ENCODE measurements at regions not wholly inside any gene's neighbourhood (a gene's known extent, or its start where the extent isn't known, plus 50 kb on each side); places are given as distances from the start of the nearest gene placed in this dataset.

GRCh38 chr12:59381106-59381505, 214.7 kb upstream of the SLC16A7 start:
- H3K79me2 ChIP-seq (ENCODE audit: insufficient read depth, low read length) = no peaks in the 10 kb centered on the region
- ChIA-PET POLR2A (no interaction called here), CTCF (ENCODE audit: low intra/inter-chr PET ratio, low total read pairs) (no interaction called here)
- TF ChIP-seq SMAD9 (CRISPR knock-in tag; IDR thresholded peaks at IDR 0.05) (no peak), MEF2D (CRISPR knock-in tag; IDR thresholded peaks at IDR 0.05) (no peak), RCOR2 (CRISPR knock-in tag; IDR thresholded peaks at IDR 0.05) (no peak)
- TF ChIP-seq, protein P1, sequence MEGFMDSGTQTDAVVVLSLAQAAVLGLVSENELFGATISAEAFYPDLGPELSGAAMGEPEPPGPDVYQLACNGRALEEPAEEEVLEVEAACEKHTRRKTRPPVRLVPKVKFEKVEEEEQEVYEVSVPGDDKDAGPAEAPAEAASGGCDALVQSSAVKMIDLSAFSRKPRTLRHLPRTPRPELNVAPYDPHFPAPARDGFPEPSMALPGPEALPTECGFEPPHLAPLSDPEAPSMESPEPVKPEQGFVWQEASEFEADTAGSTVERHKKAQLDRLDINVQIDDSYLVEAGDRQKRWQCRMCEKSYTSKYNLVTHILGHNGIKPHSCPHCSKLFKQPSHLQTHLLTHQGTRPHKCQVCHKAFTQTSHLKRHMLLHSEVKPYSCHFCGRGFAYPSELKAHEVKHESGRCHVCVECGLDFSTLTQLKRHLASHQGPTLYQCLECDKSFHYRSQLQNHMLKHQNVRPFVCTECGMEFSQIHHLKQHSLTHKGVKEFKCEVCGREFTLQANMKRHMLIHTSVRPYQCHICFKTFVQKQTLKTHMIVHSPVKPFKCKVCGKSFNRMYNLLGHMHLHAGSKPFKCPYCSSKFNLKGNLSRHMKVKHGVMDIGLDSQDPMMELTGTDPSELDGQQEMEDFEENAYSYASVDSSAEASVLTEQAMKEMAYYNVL (CRISPR knock-in tag; IDR thresholded peaks at IDR 0.05; ENCODE audit: borderline replicate concordance) = no peak
- no peak for DNase-seq (ENCODE audit: low spot score)
- intact Hi-C loops (cut with micrococcal nuclease; ENCODE audit: unreplicated experiment) = no loop called here
- no peak overlapping the region for H2AFZ ChIP-seq (ENCODE audit: low read length)
- H4K20me1 ChIP-seq (ENCODE audit: insufficient read depth, low read length) = no peaks in the 10 kb centered on the region
- no peak overlapping the region for H3K9ac ChIP-seq (ENCODE audit: insufficient read depth, low read depth, low read length)
- BruUV-seq (replicated peaks) = no TSS peak
- H3K27me3 ChIP-seq (ENCODE audit: control insufficient read depth in 1 of 2, insufficient read depth in 2 of 2, low read length in 2 of 2) = no peaks in the 10 kb centered on the region
- no peaks in the 10 kb centered on the region for H3K4me1 ChIP-seq (ENCODE audit: insufficient read depth, low read length)
- no peak overlapping the region for H3K4me2 ChIP-seq (ENCODE audit: low read depth, low read length)
- no peaks in the 10 kb centered on the region for H3K36me3 ChIP-seq (replicated peaks in 1 of 2; ENCODE audit: control insufficient read depth in 1 of 2, insufficient read depth in 2 of 2, low read length in 2 of 2)
- FAIRE-seq = no peak
- in situ Hi-C loops (cut with HindIII; ENCODE audit: extremely low pct_ligation_motif_present, low pct_unique_long_range_greater_than_20kb) = no loop called here
- ATAC-seq = no peak
- no peak overlapping the region for H3K4me3 ChIP-seq (replicated peaks in 1 of 3; ENCODE audit: insufficient read depth in 1 of 3, low read depth in 2 of 3, low read length in 3 of 3)
- no peaks in the 10 kb centered on the region for H3K9me3 ChIP-seq (ENCODE audit: low read length)
- H3K27ac ChIP-seq (ENCODE audit: extremely low read length, insufficient read depth, low read length) = no peak overlapping the region

DNA sequence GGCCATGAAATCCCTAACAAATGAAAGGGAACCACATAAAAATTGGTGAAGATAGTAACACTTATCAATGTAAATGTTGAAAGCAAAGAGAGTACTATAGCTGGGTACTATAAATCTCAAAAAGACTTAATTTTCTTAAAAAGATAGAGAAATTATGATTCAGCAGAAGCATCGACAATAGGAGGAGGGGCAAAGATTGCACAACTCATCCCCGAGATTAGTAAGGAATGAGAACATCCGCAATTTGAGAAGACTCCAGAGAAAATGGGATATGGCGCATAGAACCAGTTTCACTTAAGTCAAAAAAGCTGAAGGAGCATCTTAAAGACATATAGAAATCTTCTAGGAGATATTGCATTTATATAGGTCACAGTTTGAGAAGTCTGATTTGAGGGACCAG, 220.2 kb upstream of the SLC16A7 start:
- Histone ChIP-seq H3K9me3 (ENCODE audit: low read length) (no peaks in the 10 kb centered on the region), H3K79me2 (ENCODE audit: insufficient read depth, low read length) (no peaks in the 10 kb centered on the region), H3K9ac (ENCODE audit: insufficient read depth, low read depth, low read length) (no peak overlapping the region), H3K4me3 (replicated peaks in 1 of 3; ENCODE audit: insufficient read depth in 1 of 3, low read depth in 2 of 3, low read length in 3 of 3) (no peak overlapping the region), H4K20me1 (ENCODE audit: insufficient read depth, low read length) (no peaks in the 10 kb centered on the region), H3K4me1 (ENCODE audit: insufficient read depth, low read length) (no peaks in the 10 kb centered on the region), H3K27me3 (ENCODE audit: control insufficient read depth in 1 of 2, insufficient read depth in 2 of 2, low read length in 2 of 2) (no peaks in the 10 kb centered on the region), H3K36me3 (replicated peaks in 1 of 2; ENCODE audit: control insufficient read depth in 1 of 2, insufficient read depth in 2 of 2, low read length in 2 of 2) (no peaks in the 10 kb centered on the region), H3K27ac (ENCODE audit: extremely low read length, insufficient read depth, low read length) (no peak overlapping the region), H2AFZ (ENCODE audit: low read length) (no peak overlapping the region), H3K4me2 (ENCODE audit: low read depth, low read length) (no peak overlapping the region)
- 26% methylated on average over 4 of the region's 4 CpGs for WGBS (ENCODE audit: low lambda C conversion rate)
- in situ Hi-C loops (cut with HindIII; ENCODE audit: extremely low pct_ligation_motif_present, low pct_unique_long_range_greater_than_20kb) (no loop called here), intact Hi-C loops (cut with micrococcal nuclease; ENCODE audit: unreplicated experiment) (no loop called here)
- no peak for ATAC-seq
- DNase-seq (ENCODE audit: low spot score) = no peak
- CTCF ChIA-PET (ENCODE audit: low intra/inter-chr PET ratio, low total read pairs) = no interaction called here
- POLR2A ChIA-PET = no interaction called here
- BruUV-seq (replicated peaks) = no TSS peak
- FAIRE-seq = no peak
- no peak for TF ChIP-seq REL (CRISPR knock-in tag; conservative IDR thresholded peaks at IDR 0.05)
- no peak for TF ChIP-seq TEF (CRISPR knock-in tag; IDR thresholded peaks at IDR 0.05)
- no peak for TF ChIP-seq CHCHD3 (CRISPR knock-in tag; IDR thresholded peaks at IDR 0.05)
- TF ChIP-seq ATF1 (CRISPR knock-in tag; IDR thresholded peaks at IDR 0.05) = no peak
- no peak for TF ChIP-seq GATAD1 (CRISPR knock-in tag; IDR thresholded peaks at IDR 0.05)
- TF ChIP-seq MAFG (CRISPR knock-in tag; IDR thresholded peaks at IDR 0.05) = no peak
- no peak for TF ChIP-seq ZC3H4 (CRISPR knock-in tag; IDR thresholded peaks at IDR 0.05; ENCODE audit: borderline replicate concordance)
- no peak for TF ChIP-seq ZNF124 (CRISPR knock-in tag; IDR thresholded peaks at IDR 0.05)
- no peak for TF ChIP-seq ELK4 (CRISPR knock-in tag; IDR thresholded peaks at IDR 0.05; ENCODE audit: borderline replicate concordance)
- TF ChIP-seq ZNF547 (CRISPR knock-in tag; IDR thresholded peaks at IDR 0.05) = no peak
- TF ChIP-seq ZNF17 (CRISPR knock-in tag; IDR thresholded peaks at IDR 0.05) = no peak
- no peak for TF ChIP-seq ZBTB37 (CRISPR knock-in tag; IDR thresholded peaks at IDR 0.05)
- TF ChIP-seq ZNF629 (CRISPR knock-in tag; conservative IDR thresholded peaks at IDR 0.05) = no peak

All from HepG2 (cell line).